MM.1S (cell line): ENCODE measurements at regions not wholly inside any gene's neighbourhood (a gene's known extent, or its start where the extent isn't known, plus 50 kb on each side); places are given as distances from the start of the nearest gene placed in this dataset.

Experiments
- DNase-seq: peaks from one replicate; pipeline ENCODE4 v3.0.0-alpha.2; 2015
- H2AFZ ChIP-seq: fragments of 300-600 bp; sonication (generic); 2 replicates; pipeline ENCODE4 v1.6.0; 2016; ENCODE audit warnings: antibody characterized with exemption, low read length
- H3F3A ChIP-seq: fragments of 300-600 bp; sonication (generic); 2 replicates; pipeline ENCODE4 v1.6.1; 2016; ENCODE audit warnings: mild to moderate bottlenecking, antibody characterized with exemption, low read length, moderate library complexity, mixed read lengths; ENCODE audit not compliant: insufficient read depth
- H3K27ac ChIP-seq: fragments of 300-600 bp; sonication (generic); 2 replicates; pipeline ENCODE4 v1.5.1; 2016; ENCODE audit warnings: mild to moderate bottlenecking, low read length
- H3K27me3 ChIP-seq: fragments of 300-600 bp; sonication (generic); replicated peaks from 2 replicates; pipeline ENCODE4 v1.6.0; 2016; ENCODE audit warnings: low read length; ENCODE audit not compliant: insufficient read depth
- H3K36me3 ChIP-seq: fragments of 300-600 bp; sonication (generic); replicated peaks from 2 replicates; pipeline ENCODE4 v1.6.1; 2016; ENCODE audit warnings: mild to moderate bottlenecking, low read length, mixed read lengths; ENCODE audit not compliant: insufficient read depth
- H3K4me1 ChIP-seq: fragments of 300-600 bp; sonication (generic); 2 replicates; pipeline ENCODE4 v1.6.1; 2016; ENCODE audit warnings: low read length, mixed read lengths
- H3K4me2 ChIP-seq: fragments of 300-600 bp; sonication (generic); 2 replicates; pipeline ENCODE4 v1.6.0; 2016; ENCODE audit warnings: low read depth, low read length
- H3K4me3 ChIP-seq: fragments of 300-600 bp; sonication (generic); 2 replicates; pipeline ENCODE4 v1.5.1; 2016; ENCODE audit warnings: low read length, mixed read lengths
- H3K79me2 ChIP-seq: fragments of 300-600 bp; sonication (generic); 2 replicates; pipeline ENCODE4 v1.6.1; 2016; ENCODE audit warnings: mixed run types, low read length, mixed read lengths
- H3K9ac ChIP-seq: fragments of 300-600 bp; sonication (generic); 2 replicates; pipeline ENCODE4 v1.6.1; 2016; ENCODE audit warnings: low read length, mixed read lengths
- H3K9me2 ChIP-seq: fragments of 300-600 bp; sonication (generic); replicated peaks from 2 replicates; pipeline ENCODE4 v1.6.1; 2016; ENCODE audit warnings: mild to moderate bottlenecking, low read length, mixed read lengths; ENCODE audit not compliant: insufficient read depth
- H3K9me3 ChIP-seq: fragments of 300-600 bp; sonication (generic); replicated peaks from 2 replicates; pipeline ENCODE4 v1.6.1; 2016; ENCODE audit warnings: mild to moderate bottlenecking, low read length, mixed read lengths; ENCODE audit not compliant: insufficient read depth
- H4K20me1 ChIP-seq: fragments of 300-600 bp; sonication (generic); 2 replicates; pipeline ENCODE4 v1.6.1; 2016; ENCODE audit warnings: mild to moderate bottlenecking, low read length, moderate library complexity, mixed read lengths; ENCODE audit not compliant: insufficient read depth
- EZH2 ChIP-seq: fragments of 300-600 bp; sonication (generic); optimal IDR thresholded peaks from 2 replicates; pipeline ENCODE3; 2017; ENCODE audit warnings: low read depth, mild to moderate bottlenecking, antibody characterized with exemption, low read length, mixed read lengths
- EZH2phosphoT487 ChIP-seq: fragments of 300-600 bp; sonication (generic); IDR thresholded peaks from 2 replicates; pipeline ENCODE4 v1.6.1; 2018; ENCODE audit warnings: antibody characterized with exemption, low read length
- TF ChIP-seq, protein P1 (sequence below): fragments of 300-600 bp; sonication (generic); IDR thresholded peaks from 2 replicates; pipeline ENCODE4 v1.5.1; 2016; ENCODE audit warnings: antibody characterized with exemption, low read length, mixed read lengths

DNA sequence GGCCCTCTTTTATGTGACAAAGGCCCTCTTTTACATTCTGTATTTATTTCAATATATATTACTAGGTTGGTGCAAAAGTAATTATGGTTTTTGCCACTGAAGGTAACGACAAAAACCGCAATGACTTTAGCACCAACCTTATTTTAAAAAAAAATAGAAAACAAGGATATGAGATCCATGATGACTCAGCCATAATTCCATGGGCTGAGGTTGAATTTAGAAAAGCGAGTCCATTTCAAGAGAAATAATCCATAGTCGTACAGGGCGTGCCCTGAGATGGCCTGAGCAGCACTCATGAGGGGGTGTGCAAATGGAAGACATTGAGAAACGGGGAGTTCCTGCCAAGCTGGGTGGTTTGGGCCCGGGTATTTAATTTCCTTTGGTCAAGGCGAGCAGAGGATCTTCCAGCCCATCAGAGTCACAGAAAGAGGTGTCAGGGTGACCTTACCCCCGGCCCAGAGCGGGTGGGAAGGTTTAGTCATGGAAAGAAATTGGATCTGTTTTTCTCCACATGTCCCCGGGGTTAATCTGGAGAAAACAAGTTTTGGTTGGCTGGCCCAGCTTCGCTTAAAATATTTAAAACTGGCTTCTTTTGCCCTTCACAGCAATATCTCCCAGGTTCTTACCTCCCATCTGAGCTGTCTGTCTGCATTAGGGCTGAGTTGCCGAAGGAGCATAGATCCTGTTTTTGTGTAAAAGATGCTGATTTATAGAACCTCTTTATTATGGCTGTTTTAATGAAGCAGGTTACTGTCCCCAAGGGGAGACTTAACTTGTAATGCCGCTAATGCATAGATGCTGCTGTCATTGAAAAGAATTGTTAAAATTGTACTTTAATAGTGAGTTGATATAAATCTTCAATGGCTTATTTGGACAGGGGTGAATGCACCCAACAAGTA lies 255.6 kb downstream of the PREX1 start:
- Histone ChIP-seq H3K36me3 (no peaks in the 10 kb centered on the region), H3K4me1 (0 out of 2 replicates have a peak, but pooled peaks cover 5% of the 10 kb centered on the region), H4K20me1 (no peaks in the 10 kb centered on the region), H3K4me2 (no peak overlapping the region), H3K9me3 (no peaks in the 10 kb centered on the region), H3K4me3 (no peak overlapping the region), H3K27me3 (no peaks in the 10 kb centered on the region), H3K79me2 (no peaks in the 10 kb centered on the region), H3K9me2 (no peaks in the 10 kb centered on the region), H3K9ac (no peak overlapping the region), H3F3A (no peaks in the 10 kb centered on the region), H3K27ac (no peak overlapping the region), H2AFZ (no peak overlapping the region)
- DNase-seq = no peak
- TF ChIP-seq EZH2phosphoT487 = no peak

DNA sequence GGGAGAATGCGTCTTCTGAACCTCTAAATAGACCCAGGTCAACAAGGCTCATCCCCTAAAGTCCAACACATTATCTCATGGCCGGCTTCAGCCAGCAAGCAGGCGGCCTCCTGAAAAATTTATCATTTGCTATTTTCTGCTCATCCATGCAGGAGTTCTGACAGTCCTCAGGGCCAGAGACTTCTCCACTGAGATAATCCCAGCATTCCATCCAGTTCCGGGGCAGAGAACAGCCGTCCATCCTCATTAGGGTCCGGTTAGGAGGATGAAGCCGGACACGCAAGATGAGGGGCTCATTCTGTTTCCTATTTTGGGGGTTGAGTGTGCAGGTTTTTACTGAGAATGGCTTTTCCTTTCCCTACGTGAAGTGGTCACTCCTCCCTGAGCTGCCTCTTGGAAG lies 258.1 kb downstream of the PREX1 start:
- 0 out of 2 replicates have a peak, but pooled peaks cover 5% of the 10 kb centered on the region for H3K4me1 ChIP-seq
- no peaks in the 10 kb centered on the region for H3K36me3 ChIP-seq
- TF ChIP-seq, protein P1, sequence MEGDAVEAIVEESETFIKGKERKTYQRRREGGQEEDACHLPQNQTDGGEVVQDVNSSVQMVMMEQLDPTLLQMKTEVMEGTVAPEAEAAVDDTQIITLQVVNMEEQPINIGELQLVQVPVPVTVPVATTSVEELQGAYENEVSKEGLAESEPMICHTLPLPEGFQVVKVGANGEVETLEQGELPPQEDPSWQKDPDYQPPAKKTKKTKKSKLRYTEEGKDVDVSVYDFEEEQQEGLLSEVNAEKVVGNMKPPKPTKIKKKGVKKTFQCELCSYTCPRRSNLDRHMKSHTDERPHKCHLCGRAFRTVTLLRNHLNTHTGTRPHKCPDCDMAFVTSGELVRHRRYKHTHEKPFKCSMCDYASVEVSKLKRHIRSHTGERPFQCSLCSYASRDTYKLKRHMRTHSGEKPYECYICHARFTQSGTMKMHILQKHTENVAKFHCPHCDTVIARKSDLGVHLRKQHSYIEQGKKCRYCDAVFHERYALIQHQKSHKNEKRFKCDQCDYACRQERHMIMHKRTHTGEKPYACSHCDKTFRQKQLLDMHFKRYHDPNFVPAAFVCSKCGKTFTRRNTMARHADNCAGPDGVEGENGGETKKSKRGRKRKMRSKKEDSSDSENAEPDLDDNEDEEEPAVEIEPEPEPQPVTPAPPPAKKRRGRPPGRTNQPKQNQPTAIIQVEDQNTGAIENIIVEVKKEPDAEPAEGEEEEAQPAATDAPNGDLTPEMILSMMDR = no peak
- TF ChIP-seq EZH2 (no peak), EZH2phosphoT487 (no peak)

DNA sequence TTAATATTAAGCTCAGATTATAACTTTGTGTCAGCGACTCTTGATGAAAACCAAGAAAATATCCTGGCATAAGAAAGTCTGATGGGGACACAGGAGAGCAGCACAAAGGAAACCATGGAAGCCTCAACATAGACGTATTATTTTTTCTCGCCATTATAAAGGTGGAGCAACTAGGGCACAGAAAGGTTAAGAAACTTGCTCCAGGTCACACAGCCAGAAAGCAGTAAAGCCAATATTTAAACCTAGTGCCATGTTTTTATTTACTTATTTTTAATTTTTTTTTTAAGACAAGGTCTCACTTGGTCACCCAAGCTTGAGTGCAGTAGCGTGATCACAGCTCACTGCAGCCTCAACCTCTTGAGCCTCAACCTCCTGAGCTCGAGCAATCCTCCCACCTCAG lies 259.3 kb downstream of the PREX1 start:
- H3K9me3 ChIP-seq = no peaks in the 10 kb centered on the region
- H3K4me1 ChIP-seq = 0 out of 2 replicates have a peak, but pooled peaks cover 3% of the 10 kb centered on the region
- TF ChIP-seq EZH2phosphoT487 (no peak), EZH2 (no peak)
- TF ChIP-seq, protein P1 = no peak
- H3F3A ChIP-seq = no peaks in the 10 kb centered on the region
- H4K20me1 ChIP-seq = no peaks in the 10 kb centered on the region
- H3K79me2 ChIP-seq = no peaks in the 10 kb centered on the region
- H3K27ac ChIP-seq = no peak overlapping the region
- H3K27me3 ChIP-seq = no peaks in the 10 kb centered on the region
- H3K4me2 ChIP-seq = no peak overlapping the region
- no peak overlapping the region for H3K9ac ChIP-seq
- H3K36me3 ChIP-seq = no peaks in the 10 kb centered on the region
- H3K4me3 ChIP-seq = no peak overlapping the region
- H3K9me2 ChIP-seq = no peaks in the 10 kb centered on the region
- H2AFZ ChIP-seq = no peak overlapping the region
- no peak for DNase-seq

More for the DNA sequence above, 258.1 kb downstream of the PREX1 start:
- Histone ChIP-seq H3K79me2 (no peaks in the 10 kb centered on the region), H2AFZ (no peak overlapping the region), H3K9me2 (no peaks in the 10 kb centered on the region), H3F3A (no peaks in the 10 kb centered on the region), H3K27me3 (no peaks in the 10 kb centered on the region), H3K9me3 (no peaks in the 10 kb centered on the region), H3K9ac (no peak overlapping the region), H3K4me3 (no peak overlapping the region), H4K20me1 (no peaks in the 10 kb centered on the region), H3K27ac (no peak overlapping the region), H3K4me2 (no peak overlapping the region)
- DNase-seq = no peak

DNA sequence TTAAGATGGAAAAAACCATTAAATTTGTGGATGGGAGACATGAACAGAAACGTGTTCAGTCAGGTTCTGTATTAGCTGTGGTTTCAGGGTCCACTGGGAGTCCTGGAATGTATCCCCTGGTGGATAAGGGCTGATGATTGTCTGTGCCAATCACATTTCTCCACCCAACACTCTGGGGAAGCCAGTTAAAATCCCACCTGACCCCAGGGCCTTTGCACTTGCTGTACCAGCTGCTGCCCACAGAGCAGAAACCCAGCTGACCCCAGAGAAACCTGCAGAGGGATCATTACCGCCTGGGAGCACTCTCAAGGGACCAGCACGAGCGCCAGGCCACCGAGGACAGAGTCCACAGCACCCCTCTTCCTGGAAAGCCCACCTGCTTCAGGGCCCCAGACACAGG lies 260.7 kb downstream of the PREX1 start:
- no peak overlapping the region for H3K27ac ChIP-seq
- TF ChIP-seq EZH2phosphoT487 (no peak), EZH2 (no peak)
- TF ChIP-seq, protein P1 = no peak
- no peaks in the 10 kb centered on the region for H3K4me1 ChIP-seq
- DNase-seq = no peak
- no peak overlapping the region for H3K9ac ChIP-seq
- H3K4me2 ChIP-seq = no peak overlapping the region
- no peaks in the 10 kb centered on the region for H3K9me2 ChIP-seq
- no peaks in the 10 kb centered on the region for H3K79me2 ChIP-seq
- H4K20me1 ChIP-seq = no peaks in the 10 kb centered on the region
- no peaks in the 10 kb centered on the region for H3K9me3 ChIP-seq
- H3K4me3 ChIP-seq = no peak overlapping the region
- H3K36me3 ChIP-seq = no peaks in the 10 kb centered on the region
- H2AFZ ChIP-seq = no peak overlapping the region
- no peaks in the 10 kb centered on the region for H3F3A ChIP-seq
- H3K27me3 ChIP-seq = no peaks in the 10 kb centered on the region
